Nephron (organoid): ENCODE measurements at regions not wholly inside any gene's neighbourhood (a gene's known extent, or its start where the extent isn't known, plus 50 kb on each side); places are given as distances from the start of the nearest gene placed in this dataset.

Source experiments
- H3K27ac Mint-ChIP-seq, 3 experiments: 2 replicates each; pipeline ENCODE4 v1.8.0; 2020; ENCODE audit warnings: mixed read lengths in 3 of 3, mild to moderate bottlenecking in 2 of 3, moderate library complexity in 1 of 3
- H3K27me3 Mint-ChIP-seq: 2 replicates; pipeline ENCODE4 v1.8.0; 2021; ENCODE audit warnings: low read depth, mild to moderate bottlenecking, moderate library complexity, mixed read lengths
- H3K36me3 Mint-ChIP-seq: 2 replicates; pipeline ENCODE4 v1.8.0; 2020; ENCODE audit warnings: low read depth, mixed read lengths
- H3K4me1 Mint-ChIP-seq: 2 replicates; pipeline ENCODE4 v1.8.0; 2020; ENCODE audit warnings: mixed read lengths
- H3K4me3 Mint-ChIP-seq, 3 experiments: 2 replicates each; pipeline ENCODE4 v1.8.0; 2020; ENCODE audit warnings: mild to moderate bottlenecking in 3 of 3, mixed read lengths in 3 of 3, moderate library complexity in 2 of 3
- H3K9me3 Mint-ChIP-seq: 2 replicates; pipeline ENCODE4 v1.8.0; 2020; ENCODE audit warnings: mixed read lengths
- CTCF ChIP-seq, 3 experiments: fragments of 200-600 bp; sonication (generic); IDR thresholded peaks; one replicate each; pipeline ENCODE4 v1.5.0; 2021; ENCODE audit warnings: antibody characterized with exemption in 3 of 3; ENCODE audit not compliant: unreplicated experiment in 3 of 3

- H3K27me3 Mint-ChIP-seq = no peaks in the 10 kb centered on the region
- H3K4me1 Mint-ChIP-seq = no peaks in the 10 kb centered on the region
- no peak for TF ChIP-seq CTCF (IDR thresholded peaks at IDR 0.05; ENCODE audit: unreplicated experiment in 3 of 3)
- H3K4me3 Mint-ChIP-seq = no peak overlapping the region
- no peaks in the 10 kb centered on the region for H3K9me3 Mint-ChIP-seq
- no peak overlapping the region for H3K27ac Mint-ChIP-seq
- H3K36me3 Mint-ChIP-seq = peaks cover 50% of the 10 kb centered on the region
These were observed 108.5 kb downstream of the PTPRS start for GRCh38 chr19:5231857-5232678.

GRCh38 chr19:5230730-5231555 lies 109.7 kb downstream of the PTPRS start:
- TF ChIP-seq CTCF (IDR thresholded peaks at IDR 0.05; ENCODE audit: unreplicated experiment in 3 of 3) = no peak
- no peak overlapping the region for H3K4me3 Mint-ChIP-seq
- H3K27ac Mint-ChIP-seq = no peak overlapping the region
- H3K36me3 Mint-ChIP-seq = peaks cover 43% of the 10 kb centered on the region
- H3K9me3 Mint-ChIP-seq = no peaks in the 10 kb centered on the region
- no peaks in the 10 kb centered on the region for H3K4me1 Mint-ChIP-seq
- H3K27me3 Mint-ChIP-seq = no peaks in the 10 kb centered on the region

DNA sequence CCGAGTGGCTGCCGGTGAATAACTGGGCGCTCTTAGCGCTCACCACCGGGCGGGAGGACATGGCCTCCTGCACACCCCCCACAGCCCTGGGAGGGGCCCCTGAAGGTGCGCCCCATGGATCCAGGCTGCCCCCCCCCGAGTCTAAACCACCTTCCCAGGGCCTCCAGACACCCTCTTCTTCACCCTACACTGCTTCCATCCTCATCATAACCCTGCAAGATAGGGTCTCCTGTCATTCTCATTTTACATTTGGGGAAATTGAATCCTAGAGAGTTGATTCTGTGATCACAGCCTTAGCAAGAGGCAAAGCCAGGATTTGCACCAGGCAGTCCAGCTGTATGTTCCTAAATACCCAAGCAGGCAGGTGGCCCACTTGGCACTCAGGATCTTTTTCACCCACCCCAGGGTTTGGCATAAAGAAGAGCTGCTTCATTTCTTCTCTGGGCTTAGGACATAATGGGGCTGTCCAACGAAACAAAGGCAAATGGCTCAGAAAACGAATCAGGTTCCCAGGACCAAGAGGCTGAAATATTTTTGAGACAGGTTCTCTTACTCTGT lies 110.8 kb downstream of the PTPRS start:
- Mint-ChIP-seq H3K9me3 (no peaks in the 10 kb centered on the region), H3K4me1 (no peaks in the 10 kb centered on the region), H3K27ac (no peak overlapping the region), H3K4me3 (no peak overlapping the region), H3K27me3 (no peaks in the 10 kb centered on the region), H3K36me3 (peaks cover 41% of the 10 kb centered on the region)
- TF ChIP-seq CTCF (IDR thresholded peaks at IDR 0.05; ENCODE audit: unreplicated experiment in 3 of 3) = no peak

GRCh38 chr19:5228932-5229777 lies 111.5 kb downstream of the PTPRS start:
- no peaks in the 10 kb centered on the region for H3K9me3 Mint-ChIP-seq
- H3K4me3 Mint-ChIP-seq = no peak overlapping the region
- no peaks in the 10 kb centered on the region for H3K4me1 Mint-ChIP-seq
- H3K36me3 Mint-ChIP-seq = peaks cover 47% of the 10 kb centered on the region
- no peak for TF ChIP-seq CTCF (IDR thresholded peaks at IDR 0.05; ENCODE audit: unreplicated experiment in 3 of 3)
- H3K27ac Mint-ChIP-seq = no peak overlapping the region
- no peaks in the 10 kb centered on the region for H3K27me3 Mint-ChIP-seq

DNA sequence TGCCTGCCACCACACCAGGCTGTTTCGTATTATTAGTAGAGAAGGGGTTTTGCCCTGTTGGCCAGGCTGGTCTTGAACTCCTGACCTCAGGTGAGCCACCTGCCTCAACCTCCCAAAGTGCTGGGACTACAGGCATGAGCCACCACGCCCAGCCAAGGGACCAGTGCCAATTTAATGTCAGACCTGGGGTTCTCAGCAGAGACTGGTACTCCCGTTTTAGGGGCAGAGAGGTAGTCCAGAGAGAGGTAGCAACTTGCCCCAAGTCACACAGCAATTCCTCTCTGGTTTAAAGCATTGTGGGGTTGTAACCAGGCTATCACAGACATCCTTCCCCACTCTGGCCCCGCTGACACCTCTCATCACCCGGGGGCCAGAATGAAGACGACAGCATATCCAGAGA lies 112.1 kb downstream of the PTPRS start:
- H3K27ac Mint-ChIP-seq = no peak overlapping the region
- no peaks in the 10 kb centered on the region for H3K9me3 Mint-ChIP-seq
- no peaks in the 10 kb centered on the region for H3K27me3 Mint-ChIP-seq
- H3K4me3 Mint-ChIP-seq = no peak overlapping the region
- H3K4me1 Mint-ChIP-seq = no peaks in the 10 kb centered on the region
- peaks cover 50% of the 10 kb centered on the region for H3K36me3 Mint-ChIP-seq
- no peak for TF ChIP-seq CTCF (IDR thresholded peaks at IDR 0.05; ENCODE audit: unreplicated experiment in 3 of 3)
